ENCODE measurements at regions not wholly inside any gene's neighbourhood (a gene's known extent, or its start where the extent isn't known, plus 50 kb on each side); places are given as distances from the start of the nearest gene placed in this dataset.

DNA sequence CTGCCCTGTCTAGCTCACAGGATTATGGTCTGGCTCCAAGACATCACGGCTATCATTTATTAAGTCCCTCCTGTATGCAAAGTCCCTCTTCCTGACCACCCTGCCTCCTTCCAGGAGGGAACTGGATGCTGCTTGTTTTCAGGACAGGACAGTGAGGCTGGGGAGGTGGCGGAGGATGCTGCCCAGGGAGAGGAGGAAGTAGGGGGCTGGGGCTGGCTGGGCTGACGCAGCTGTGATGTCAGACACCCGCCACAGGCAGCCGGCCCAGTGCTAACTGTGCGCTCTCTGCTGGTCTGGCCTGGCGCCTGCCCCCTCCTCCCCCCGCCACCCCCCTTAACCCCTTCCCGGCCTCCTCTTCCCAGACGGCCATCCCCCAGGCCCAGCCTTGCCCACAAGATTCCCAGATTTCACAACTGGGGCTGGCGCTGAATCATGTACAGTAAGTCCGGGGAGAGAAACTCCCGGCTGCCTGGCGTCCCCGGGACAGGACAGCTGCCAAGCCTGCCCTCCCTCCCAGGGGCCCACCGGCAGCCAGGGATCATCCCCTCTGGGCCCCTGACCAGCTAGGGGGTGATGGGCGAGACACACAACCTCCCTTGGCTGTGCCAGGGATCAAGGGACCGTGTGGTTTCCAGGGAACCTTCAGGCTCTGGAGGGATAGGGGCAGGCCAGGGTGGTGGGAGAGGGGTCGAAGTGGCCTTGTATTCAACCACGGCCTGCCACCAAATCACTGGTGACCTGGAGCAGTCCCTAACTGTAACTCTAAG, 118.1 kb downstream of the CEBPB start:
- Histone ChIP-seq H3K27ac (peak overlapping the region; percentile 91), H3K36me3 (no peaks in the 10 kb centered on the region), H3K4me3 (no peak overlapping the region), H3K4me1 (peaks cover 76% of the 10 kb centered on the region), H3K27me3 (no peaks in the 10 kb centered on the region), H3K9me3 (no peaks in the 10 kb centered on the region)
- peak in 1 of 2 donors; percentile 98 for DNase-seq (ENCODE audit: extremely low spot score in 2 of 2)
- TF ChIP-seq, protein P1, sequence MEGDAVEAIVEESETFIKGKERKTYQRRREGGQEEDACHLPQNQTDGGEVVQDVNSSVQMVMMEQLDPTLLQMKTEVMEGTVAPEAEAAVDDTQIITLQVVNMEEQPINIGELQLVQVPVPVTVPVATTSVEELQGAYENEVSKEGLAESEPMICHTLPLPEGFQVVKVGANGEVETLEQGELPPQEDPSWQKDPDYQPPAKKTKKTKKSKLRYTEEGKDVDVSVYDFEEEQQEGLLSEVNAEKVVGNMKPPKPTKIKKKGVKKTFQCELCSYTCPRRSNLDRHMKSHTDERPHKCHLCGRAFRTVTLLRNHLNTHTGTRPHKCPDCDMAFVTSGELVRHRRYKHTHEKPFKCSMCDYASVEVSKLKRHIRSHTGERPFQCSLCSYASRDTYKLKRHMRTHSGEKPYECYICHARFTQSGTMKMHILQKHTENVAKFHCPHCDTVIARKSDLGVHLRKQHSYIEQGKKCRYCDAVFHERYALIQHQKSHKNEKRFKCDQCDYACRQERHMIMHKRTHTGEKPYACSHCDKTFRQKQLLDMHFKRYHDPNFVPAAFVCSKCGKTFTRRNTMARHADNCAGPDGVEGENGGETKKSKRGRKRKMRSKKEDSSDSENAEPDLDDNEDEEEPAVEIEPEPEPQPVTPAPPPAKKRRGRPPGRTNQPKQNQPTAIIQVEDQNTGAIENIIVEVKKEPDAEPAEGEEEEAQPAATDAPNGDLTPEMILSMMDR (IDR thresholded peaks at IDR 0.05) = peak in 1 of 3 experiments; percentile 20
- TF ChIP-seq POLR2A (IDR thresholded peaks at IDR 0.05) (peak in 1 of 2 donors; percentile 74), POLR2AphosphoS5 (IDR thresholded peaks at IDR 0.05; ENCODE audit: insufficient read depth in 1 of 2, low read depth in 1 of 2) (peak in 1 of 2 donors; percentile 85)
- intact Hi-C loops (cut with DNase I) = loop anchor here (5.0 to 10.0 kb wide), 3 partner anchors 106 to 331 kb away; no protein-coding TSS in a partner anchor

DNA sequence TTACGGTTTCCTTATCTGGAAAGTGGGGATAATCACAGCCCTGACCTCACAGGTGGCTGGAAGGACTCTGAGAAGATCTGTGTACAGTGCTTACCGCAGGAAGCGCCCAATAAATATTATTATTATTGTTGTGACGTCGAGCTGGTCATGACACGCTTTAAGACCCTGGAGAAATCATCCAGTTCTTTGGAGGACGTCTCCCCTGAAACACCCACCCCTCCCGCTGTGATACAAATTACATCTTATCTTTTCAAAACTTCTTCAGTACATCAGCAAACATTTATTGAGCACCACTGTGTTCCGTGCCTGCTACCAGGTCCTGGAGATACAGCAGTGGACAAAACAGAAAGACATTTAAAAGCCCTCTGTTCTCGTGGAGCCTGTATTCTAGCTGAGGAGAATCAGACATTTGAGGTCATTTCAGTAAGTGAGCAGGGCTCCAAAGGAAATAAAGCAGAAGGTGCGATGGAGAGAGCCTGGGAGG, 118.7 kb downstream of the CEBPB start:
- H3K4me1 ChIP-seq = peaks cover 72% of the 10 kb centered on the region
- H3K4me3 ChIP-seq = no peak overlapping the region
- intact Hi-C loops (cut with DNase I) = loop anchor here (5.0 to 10.0 kb wide), 3 partner anchors 105 to 332 kb away; no protein-coding TSS in a partner anchor
- H3K9me3 ChIP-seq = no peaks in the 10 kb centered on the region
- no peaks in the 10 kb centered on the region for H3K27me3 ChIP-seq
- peak overlapping the region; percentile 91 for H3K27ac ChIP-seq
- TF ChIP-seq, protein P1 (IDR thresholded peaks at IDR 0.05) = no peak
- TF ChIP-seq POLR2A (IDR thresholded peaks at IDR 0.05) = no peak
- no peak for TF ChIP-seq POLR2AphosphoS5 (IDR thresholded peaks at IDR 0.05; ENCODE audit: insufficient read depth in 1 of 2, low read depth in 1 of 2)
- no peaks in the 10 kb centered on the region for H3K36me3 ChIP-seq
- DNase-seq (ENCODE audit: extremely low spot score in 2 of 2) = no peak

DNA sequence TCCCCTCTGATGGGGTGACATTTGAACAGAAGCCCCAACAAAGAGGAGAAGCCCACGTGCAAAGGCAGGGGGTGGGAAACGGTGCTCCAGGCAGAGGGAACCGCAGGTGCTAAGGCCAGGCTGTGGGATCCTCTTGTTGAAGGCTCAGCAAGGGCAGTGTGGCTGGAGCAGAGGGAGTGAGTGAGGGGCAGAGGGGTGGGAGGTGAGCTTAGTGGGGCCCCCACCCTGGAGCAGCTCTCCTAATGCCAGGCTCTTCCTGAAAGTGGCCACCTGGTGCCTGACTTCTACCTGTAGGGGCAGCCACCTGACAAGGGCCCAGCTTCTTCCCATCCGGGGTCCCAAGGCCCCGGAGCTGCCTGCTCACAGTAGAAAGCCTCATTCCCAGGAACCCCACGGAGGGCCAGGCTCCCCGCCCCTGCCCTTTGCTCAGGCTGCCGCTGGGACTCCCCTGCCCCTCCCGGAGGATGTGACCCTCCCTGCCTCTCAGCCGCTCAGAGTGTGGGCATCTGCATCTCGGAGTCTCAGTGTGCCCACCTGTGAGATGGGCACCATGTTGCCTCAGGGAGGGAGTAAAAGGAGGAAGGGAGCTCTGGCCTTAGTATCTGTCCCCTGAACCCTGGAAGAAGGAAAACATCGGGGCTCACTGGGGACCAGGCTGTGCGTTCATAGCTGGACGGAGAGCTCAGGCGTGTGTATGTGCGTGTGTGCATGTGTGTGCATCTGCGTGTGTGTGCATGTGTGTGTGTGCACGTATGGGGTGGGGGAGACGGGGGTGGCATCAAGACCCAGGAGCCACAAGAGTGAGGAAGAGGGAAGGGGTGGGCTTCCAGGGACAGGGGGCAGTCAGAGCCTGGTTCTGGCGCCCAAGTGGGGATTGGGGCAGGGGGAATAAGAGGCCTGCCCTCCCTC, 119.4 kb downstream of the CEBPB start:
- H3K4me1 ChIP-seq = peaks cover 65% of the 10 kb centered on the region
- peak overlapping the region; percentile 91 for H3K27ac ChIP-seq
- H3K27me3 ChIP-seq = no peaks in the 10 kb centered on the region
- no peak for DNase-seq (ENCODE audit: extremely low spot score in 2 of 2)
- no peak overlapping the region for H3K4me3 ChIP-seq
- no peak for TF ChIP-seq POLR2AphosphoS5 (IDR thresholded peaks at IDR 0.05; ENCODE audit: insufficient read depth in 1 of 2, low read depth in 1 of 2)
- TF ChIP-seq, protein P1 (IDR thresholded peaks at IDR 0.05) = no peak
- no peak for TF ChIP-seq POLR2A (IDR thresholded peaks at IDR 0.05)
- H3K36me3 ChIP-seq = no peaks in the 10 kb centered on the region
- intact Hi-C loops (cut with DNase I) = loop anchor here (5.0 to 10.0 kb wide), 3 partner anchors 105 to 333 kb away; no protein-coding TSS in a partner anchor
- no peaks in the 10 kb centered on the region for H3K9me3 ChIP-seq

DNA sequence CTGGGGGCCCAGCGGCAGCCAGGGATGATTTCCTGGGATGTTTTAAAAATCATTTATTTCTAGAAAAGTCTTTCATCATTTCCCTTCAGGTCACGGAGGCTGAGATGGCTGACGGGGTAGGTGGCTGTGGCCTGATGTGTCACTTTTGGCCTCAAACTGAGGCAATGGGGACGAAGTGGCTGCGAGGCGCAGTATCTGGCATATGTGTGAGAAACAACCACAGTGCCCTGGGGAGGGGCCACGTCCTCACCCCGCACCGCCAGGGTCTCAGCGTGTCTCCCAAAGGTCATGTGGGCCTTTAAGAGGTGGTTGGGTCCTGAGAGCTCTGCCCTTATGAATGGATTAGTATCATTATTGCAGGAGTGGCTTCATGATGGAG, 120.0 kb downstream of the CEBPB start:
- peaks cover 58% of the 10 kb centered on the region for H3K4me1 ChIP-seq
- H3K9me3 ChIP-seq = no peaks in the 10 kb centered on the region
- intact Hi-C loops (cut with DNase I) = no loop called here
- no peak for DNase-seq (ENCODE audit: extremely low spot score in 2 of 2)
- no peaks in the 10 kb centered on the region for H3K36me3 ChIP-seq
- H3K27ac ChIP-seq = peak overlapping the region; percentile 91
- H3K27me3 ChIP-seq = no peaks in the 10 kb centered on the region
- H3K4me3 ChIP-seq = no peak overlapping the region
- TF ChIP-seq POLR2AphosphoS5 (IDR thresholded peaks at IDR 0.05; ENCODE audit: insufficient read depth in 1 of 2, low read depth in 1 of 2) (no peak), POLR2A (IDR thresholded peaks at IDR 0.05) (no peak)
- TF ChIP-seq, protein P1 (IDR thresholded peaks at IDR 0.05) = no peak
